Mucosa of gallbladder (tissue), 1 donor: ENCODE measurements at regions not wholly inside any gene's neighbourhood (a gene's known extent, or its start where the extent isn't known, plus 50 kb on each side); places are given as distances from the start of the nearest gene placed in this dataset.
"Not testable (repeated sequence)": the region's sequence is repeated elsewhere in the genome, so short reads cannot be mapped to it uniquely, and the experiment has no call there.

Experiments used
- DNase-seq: peaks from one replicate; pipeline ENCODE4 v3.0.0-alpha.2; 2020; ENCODE audit warnings: low spot score
- donor health status: DM: no; HTN: no; CAD: no.

DNA sequence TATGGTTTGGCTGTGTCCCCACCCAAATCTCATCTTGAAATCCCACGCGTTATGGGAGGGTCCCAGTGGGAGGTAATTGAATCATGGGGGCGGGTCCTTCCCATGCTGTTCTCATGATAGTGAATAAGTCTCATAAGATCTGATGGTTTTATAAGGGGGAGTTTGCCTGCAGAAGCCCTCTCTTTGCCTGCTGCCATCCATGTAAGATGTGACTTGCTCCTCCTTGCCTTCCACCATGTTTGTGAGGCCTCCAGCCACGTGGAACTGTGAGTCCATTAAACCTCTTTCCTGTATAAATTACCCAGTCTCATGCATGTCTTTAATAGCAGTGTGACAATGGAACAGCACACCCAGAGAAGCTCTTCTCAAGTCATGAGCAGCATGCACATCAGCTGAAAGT lies 119.1 kb upstream of the CARD11 start:
- DNase-seq = not testable (repeated sequence)

DNA sequence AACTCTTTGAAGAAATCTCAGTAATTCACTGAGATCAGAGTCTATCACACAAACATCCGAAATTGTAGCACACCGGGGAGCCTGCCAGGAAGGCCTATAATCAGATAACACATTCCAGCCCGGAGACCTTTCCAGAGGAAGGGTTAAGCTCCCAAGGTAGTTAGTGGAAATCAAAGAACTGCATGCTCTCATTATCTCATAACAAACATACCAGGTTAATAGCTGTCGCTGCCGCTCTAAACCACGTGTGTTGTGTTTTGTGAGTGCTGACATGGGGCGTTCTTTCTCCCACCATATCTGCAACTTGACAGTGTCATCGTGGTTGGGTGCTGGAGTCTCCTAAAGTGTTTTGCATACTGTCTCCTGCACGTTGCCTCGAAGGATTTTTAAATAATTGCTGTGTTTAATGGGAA lies 120.7 kb upstream of the CARD11 start:
- DNase-seq = peak; percentile 38

GRCh38 chr7:3165681-3166580 lies 122.3 kb upstream of the CARD11 start:
- no peak for DNase-seq

- no peak for DNase-seq
Measured at GRCh38 chr7:3167551-3167950, 123.9 kb upstream of the CARD11 start.

DNA sequence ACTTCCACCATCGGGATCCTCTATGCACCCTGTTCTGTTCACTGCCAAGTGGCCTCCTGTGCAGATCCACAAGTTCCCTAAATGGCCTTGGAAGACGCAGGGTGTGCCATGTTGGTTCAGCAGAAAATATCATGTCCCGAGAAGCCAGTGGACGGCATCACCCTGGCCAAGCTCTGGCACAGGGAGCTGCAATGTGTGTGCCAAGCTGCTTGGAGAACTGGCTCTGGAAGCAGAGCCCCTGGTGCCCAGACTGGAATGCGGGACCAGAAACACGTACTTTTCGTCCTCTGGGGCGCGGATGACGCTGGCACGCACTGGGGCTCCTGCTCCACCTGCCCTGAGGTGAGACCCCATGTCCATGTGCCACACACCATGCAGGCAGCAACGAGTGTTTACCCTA lies 124.7 kb upstream of the CARD11 start:
- DNase-seq = no peak

- no peak for DNase-seq
Measured at GRCh38 chr7:3168869-3169268, 125.2 kb upstream of the CARD11 start.

DNA sequence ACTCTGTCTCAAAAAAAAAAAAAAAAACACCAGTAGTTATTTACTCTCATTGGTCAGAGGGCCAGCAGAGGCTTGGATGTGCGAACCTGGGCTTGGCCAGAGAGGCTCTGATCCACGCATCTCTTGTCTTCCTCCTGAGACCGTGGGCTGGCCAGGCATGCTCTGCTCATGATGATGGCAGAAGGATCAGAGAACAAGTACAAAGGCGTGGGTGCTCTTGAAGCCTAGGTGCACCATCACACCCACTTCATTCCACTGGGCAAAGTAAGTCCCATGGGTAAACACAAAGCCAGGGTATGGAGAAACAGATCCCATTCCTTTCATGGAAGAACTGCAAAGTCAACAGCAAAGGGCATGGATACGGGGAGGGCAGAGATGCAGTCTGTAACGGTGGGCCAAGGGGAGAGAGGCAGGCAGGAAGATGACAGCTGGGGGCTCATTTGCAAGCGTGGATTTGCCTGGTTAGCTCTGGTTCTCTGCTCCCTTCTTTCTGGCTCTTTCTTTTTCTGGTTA lies 128.2 kb upstream of the SDK1 start:
- DNase-seq = no peak

DNA sequence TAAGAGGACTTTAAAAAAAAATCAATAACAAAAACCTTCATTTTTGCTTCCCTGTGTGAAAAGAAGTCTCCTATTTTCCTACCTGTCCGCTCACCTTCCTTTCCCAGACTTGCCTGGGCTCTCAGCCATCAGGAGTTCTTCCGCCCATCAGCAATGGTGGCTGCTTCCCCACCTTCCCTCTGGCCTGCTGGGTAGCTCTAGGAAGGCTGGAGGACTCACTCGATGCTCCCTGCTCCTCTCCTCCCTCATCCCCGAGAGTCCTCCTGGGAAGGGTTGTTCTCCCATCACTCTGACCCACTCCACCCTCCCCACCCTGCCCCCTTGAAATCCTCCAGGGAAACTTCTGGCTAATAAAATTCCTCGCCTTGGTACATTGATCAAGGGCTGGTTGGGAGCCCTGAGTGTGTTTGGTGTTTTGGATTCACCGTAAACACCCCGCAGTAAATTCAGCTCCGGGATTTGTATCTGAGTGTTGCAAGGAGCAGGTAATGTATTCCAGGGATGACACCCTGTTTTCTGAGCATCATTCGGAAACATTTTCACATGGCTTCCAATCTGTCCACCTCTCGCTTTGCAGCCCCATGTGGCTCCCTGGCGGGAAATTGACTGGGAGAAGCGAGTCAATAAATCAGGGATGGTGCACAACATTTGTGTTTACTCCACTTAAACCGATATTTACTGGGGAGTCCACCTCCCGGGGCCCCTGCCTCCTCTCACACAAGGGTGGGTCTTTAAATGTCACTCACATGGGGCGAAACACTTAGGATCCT lies 126.4 kb upstream of the SDK1 start:
- DNase-seq = no peak

DNA sequence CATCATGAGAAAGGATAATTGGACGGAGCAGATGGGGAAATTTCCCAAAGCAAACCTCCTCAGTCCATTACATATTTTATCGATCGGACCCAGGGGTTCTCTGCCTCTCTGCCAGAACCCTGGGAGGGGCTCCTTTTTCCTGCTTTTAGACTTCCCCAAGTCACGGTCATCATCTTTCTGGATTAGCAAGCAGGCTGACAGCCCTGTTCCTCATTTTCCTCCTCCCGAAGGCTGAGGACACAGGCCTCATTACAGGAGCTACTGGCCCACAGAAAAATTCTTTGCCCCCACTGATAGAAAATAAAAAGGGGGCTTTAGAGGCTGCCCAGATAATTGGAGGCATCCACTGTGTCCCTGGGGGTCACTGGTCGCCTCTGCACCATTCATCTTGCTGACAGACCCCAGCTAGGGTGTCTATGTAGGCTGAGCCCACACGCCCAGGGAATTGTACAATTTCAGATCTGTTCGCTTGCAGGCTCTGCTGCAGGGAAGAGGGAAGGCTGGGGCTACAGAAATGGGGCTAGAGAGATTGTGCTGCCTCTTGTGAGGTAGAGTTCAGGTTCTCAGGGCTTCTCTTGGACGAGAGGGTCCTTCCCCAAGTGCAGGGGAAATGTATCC lies 125.7 kb upstream of the SDK1 start:
- DNase-seq = no peak

- DNase-seq = no peak
Measured at GRCh38 chr7:3176112-3177000, 124.7 kb upstream of the SDK1 start.

GRCh38 chr7:3177271-3177670 lies 123.8 kb upstream of the SDK1 start:
- DNase-seq = no peak

DNA sequence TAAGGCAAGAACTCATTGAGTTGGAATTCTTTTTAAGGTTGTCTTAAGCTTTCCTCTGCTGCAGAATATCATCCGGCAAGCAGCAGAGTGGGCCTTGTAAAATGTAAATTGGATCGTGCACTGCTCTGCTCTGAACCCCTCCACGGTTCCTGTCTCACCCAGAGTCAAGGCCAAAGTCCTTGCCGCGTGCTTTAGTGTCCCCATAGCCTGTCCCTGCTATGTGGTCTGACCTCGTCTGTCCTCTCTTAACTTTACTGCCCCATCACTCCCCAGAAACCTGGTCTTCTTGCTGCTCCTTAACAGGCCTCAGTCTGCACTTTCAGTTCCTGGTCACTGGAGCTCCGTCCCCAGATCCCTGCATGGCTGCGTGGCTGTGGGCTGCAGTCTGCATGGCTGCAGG lies 121.6 kb upstream of the SDK1 start:
- DNase-seq = no peak

GRCh38 chr7:3180604-3181003 lies 120.4 kb upstream of the SDK1 start:
- no peak for DNase-seq

GRCh38 chr7:3182055-3182454 lies 119.0 kb upstream of the SDK1 start:
- DNase-seq = not testable (repeated sequence)

- no peak for DNase-seq
Measured at GRCh38 chr7:3187444-3188040, 113.5 kb upstream of the SDK1 start.

DNA sequence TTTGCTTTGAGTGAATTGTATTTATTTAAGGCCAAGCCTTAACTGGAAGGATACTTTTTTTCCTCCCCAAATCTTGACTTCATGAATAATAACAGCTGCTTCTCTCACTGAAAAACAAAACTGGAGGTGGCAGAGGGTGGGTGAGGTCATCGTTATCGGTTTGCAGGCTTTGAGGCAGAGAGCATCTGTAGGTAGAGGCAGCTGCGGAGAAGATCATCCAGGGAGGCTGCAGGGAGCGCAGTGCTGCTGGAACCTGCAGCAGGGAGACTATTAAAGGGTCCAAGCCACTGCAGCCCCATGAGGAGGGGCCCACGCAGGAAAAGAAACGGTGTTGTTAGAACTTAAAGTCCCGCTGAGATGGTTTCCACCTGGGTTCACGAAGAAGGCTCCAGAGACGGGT lies 112.1 kb upstream of the SDK1 start:
- no peak for DNase-seq

DNA sequence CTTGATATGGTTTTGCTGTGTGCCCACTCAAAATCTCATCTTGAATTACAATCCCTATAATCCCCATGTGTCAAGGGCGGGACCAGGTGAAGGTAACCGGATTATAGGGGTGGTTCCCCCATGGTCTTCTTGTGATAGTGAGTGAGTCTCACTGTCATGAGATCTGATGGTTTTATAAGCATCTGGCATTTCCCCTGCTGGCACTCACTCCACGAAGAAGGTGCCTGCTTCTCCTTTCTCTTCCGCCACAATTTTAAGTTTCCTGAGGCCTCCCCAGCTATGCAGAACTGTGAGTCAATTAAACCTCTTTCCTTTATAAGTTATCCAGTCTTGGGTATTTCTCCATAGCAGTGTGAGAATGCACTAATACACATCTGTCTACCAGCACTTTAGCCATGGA lies 109.5 kb upstream of the SDK1 start:
- DNase-seq = no peak

DNA sequence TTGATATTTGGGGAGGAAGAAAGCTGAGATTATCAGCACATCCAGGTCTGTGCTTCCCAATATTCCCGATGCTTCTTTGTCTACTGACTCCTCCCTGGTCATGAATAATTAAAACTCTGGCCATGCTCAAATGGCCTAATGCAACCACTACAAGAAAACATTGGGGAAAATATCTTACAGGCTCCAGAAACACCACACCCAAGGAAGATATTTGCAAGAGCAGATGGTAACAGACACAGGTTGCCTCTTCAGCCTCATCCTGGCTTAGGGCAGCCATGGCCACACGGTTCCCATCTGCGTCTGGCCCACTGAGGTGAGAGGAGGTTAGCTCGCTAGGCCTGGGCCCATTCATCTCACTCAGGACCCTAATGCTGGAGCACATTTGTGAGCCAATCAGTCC lies 108.4 kb upstream of the SDK1 start:
- no peak for DNase-seq

GRCh38 chr7:3193379-3194120 lies 107.5 kb upstream of the SDK1 start:
- no peak for DNase-seq

DNA sequence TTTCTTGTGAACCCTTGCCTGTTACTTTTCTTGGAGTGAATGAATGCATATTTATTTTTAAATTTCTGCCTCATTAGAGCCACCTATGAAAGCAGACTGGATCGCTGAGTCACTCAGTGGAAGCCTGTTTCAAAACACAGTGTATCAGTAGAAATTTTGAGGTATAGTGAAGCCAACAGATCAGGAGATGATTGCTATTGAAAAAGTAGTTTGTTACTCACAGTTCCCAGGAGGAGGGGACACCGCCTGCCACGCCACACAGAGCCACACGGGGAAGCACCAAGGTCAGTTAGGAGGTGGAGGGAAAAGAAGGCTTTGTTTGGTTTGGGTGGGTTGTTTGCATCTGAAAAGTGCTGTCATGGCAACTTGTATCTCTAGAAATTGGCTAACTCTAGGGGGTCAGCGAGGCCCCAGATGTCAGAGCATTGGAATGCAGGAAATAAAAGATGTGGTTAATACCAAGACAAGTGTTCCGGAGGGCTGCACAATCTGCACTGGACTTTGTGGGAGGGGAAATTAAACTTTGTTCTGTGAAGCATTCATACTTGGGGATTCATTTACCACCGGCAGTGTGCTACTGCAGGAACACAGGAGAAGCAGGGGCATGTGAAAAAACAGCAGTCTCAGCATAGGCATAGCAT lies 106.4 kb upstream of the SDK1 start:
- peak; percentile 79 for DNase-seq
